Ovary (tissue), 3 donors: ENCODE measurements at regions not wholly inside any gene's neighbourhood (a gene's known extent, or its start where the extent isn't known, plus 50 kb on each side); places are given as distances from the start of the nearest gene placed in this dataset.

ENCODE experiments used
- CTCF ChIP-seq, 3 donors: fragments of 450-650 bp in 2 of 3; fragments of 200-600 bp in 1 of 3; IDR thresholded peaks; one replicate each; pipeline versions ENCODE4 v1.5.1 to v1.8.0; 2016 to 2022; ENCODE audit warnings: antibody characterized with exemption in 3 of 3, mild to moderate bottlenecking in 1 of 3
- EP300 ChIP-seq: sonication (generic); formaldehyde crosslinking; IDR thresholded peaks from one replicate; pipeline ENCODE4 v1.6.1; 2017; ENCODE audit warnings: antibody characterized with exemption
- POLR2A ChIP-seq: fragments of 450-650 bp; IDR thresholded peaks from one replicate; pipeline ENCODE4 v1.6.1; 2017; ENCODE audit warnings: antibody characterized with exemption, mild to moderate bottlenecking, moderate library complexity
- donor health status: DM: no; HTN: no; CAD: no.

DNA sequence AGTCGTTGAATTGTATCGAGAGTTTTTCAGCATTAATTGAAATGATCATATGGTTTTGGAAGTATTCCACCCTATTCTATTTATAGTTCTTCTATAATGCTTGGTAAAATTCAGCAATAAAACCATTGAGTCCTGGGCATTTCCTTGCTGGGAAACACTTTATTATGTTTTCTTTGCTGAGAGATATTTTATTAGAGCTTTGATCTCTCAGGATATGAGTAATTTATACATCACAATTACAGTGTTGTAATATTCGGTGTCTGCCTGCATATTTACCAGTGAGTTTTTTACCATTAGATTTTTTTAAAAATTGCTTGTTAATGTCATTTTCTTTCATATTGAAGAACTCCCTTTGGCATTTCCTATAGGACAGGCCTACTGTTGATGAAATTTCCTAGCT lies 402.7 kb upstream of the FSIP2 start:
- TF ChIP-seq CTCF (IDR thresholded peaks at IDR 0.05) (no peak), EP300 (no peak), POLR2A (no peak)
